ENCODE measurements at regions not wholly inside any gene's neighbourhood (a gene's known extent, or its start where the extent isn't known, plus 50 kb on each side); places are given as distances from the start of the nearest gene placed in this dataset.

DNA sequence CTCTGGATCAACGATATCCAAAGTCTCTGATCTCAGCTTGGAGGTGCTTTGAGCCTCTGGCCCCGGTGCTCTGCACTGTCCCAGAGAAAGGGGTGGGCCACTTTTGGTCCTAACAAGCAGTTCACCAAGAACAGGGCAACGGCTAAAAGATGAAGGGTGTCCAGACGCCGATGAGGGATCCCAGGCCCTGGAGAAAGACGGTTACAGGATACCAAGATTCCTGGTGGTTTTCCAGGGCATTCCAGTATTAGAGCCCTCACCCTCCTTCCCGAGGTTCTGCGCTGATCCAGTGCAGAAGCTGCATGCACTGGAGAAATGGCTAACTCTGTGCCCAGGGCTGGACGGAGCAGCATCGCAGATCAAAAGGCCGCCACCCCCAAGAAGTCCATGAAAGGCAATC lies 149.9 kb upstream of the IRF2BP2 start:
- DNase-seq (ENCODE audit: low spot score), result no peak

GRCh38 chr1:234758851-234759250 lies 148.9 kb upstream of the IRF2BP2 start:
- DNase-seq (ENCODE audit: low spot score), result no peak

DNA sequence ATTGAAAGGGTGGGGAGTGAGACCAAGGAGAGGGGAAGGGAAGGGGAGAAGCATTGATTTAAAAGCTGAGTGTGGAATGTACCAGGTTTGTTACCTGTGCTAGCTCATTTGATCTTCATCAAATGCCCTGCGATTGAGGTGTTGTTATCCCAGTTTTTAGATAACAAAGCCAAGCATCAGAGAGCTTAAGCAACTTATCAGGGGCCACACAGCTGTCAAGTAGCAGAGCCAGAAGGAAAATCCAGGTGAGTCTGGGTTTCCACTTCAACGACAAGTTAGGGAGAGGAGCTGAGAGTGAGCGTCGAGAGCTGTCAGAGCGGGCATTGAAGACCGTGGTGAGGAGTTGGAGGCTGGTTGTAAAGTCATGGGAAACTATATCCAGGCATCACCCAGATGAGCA lies 146.9 kb upstream of the IRF2BP2 start:
- DNase-seq (ENCODE audit: low spot score), result no peak

GRCh38 chr1:234756066-234756774 lies 146.2 kb upstream of the IRF2BP2 start:
- DNase-seq (ENCODE audit: low spot score), result no peak

GRCh38 chr1:234755449-234755863 lies 145.5 kb upstream of the IRF2BP2 start:
- DNase-seq (ENCODE audit: low spot score), result peak; percentile 90

GRCh38 chr1:234753979-234754378 lies 144.0 kb upstream of the IRF2BP2 start:
- DNase-seq (ENCODE audit: low spot score), result no peak

DNA sequence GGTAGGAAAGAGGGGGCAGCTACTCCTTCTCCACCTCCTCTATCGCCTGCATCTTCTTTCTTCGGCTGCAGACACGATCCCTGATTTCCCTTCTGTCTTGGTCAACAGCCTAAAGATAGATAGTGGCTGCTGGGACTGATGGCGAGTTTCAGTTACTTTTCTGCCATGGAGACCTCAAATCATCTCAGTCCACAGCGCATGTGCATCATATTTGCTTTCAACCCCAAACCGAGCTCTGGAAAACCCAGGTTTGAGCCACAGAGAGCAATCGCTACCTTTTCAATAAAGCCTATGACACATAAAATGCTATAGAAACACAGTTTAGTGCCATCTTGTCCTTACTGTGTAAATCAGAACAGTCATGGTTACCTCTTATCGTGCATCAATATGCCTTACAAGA lies 142.9 kb upstream of the IRF2BP2 start:
- no peak for DNase-seq (ENCODE audit: low spot score)

- no peak for DNase-seq (ENCODE audit: low spot score)
Observed at GRCh38 chr1:234751678-234752077, 141.7 kb upstream of the IRF2BP2 start.

DNA sequence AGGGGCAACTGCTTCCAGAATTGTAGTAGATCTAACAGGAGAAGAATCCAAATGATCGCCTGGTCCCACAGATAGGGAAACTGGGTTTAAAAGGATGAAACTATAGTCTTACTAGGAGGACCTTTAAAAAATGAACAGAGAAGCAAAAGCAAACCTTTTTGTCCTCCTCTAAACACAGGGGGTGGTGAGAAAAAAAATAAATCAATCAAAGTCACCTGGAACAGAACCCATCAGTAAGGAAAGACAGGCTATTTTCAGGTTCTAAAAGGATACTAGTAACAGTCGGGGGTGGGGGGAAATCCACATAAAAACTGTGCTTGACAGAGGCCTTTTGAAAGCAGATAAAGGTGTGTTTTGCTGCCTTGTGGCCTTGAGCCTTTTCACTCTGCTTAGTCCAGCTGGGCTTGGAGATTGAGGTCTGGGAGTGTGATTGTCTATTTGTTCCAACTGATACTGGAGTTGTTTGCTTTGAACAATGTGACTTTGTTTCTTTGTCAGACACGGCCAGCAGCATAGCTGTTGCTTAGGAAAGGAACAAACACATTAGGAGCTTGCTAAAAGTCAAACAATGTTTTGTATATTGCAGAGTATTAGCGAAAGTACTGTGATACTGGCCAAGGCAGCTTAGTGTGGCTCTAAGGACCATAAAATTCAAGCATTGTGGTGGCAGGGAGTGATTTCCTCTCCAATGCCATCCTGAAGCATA lies 141.1 kb upstream of the IRF2BP2 start:
- DNase-seq (ENCODE audit: low spot score), result peak; percentile 94

DNA sequence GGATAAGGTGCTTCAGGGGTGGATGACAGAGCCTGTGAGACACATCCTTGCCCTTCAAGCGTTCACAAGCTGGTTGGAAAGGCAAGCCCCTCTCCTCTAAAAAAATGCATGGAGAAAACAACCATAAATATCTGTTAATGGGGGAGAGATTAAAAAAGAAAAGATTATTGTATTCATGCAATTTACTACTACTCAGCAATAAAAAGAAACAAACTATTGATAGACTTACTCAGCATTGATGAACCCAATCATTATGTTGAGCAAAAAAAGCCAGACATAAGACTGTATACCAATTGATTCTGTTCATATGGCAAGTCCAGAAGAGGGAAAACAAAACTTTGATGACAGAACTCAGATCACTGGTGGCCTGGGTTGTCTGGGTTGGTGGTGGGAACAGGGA lies 138.7 kb upstream of the IRF2BP2 start:
- no peak for DNase-seq (ENCODE audit: low spot score)

- DNase-seq (ENCODE audit: low spot score), result no peak
Observed at GRCh38 chr1:234748066-234748465, 138.1 kb upstream of the IRF2BP2 start.

DNA sequence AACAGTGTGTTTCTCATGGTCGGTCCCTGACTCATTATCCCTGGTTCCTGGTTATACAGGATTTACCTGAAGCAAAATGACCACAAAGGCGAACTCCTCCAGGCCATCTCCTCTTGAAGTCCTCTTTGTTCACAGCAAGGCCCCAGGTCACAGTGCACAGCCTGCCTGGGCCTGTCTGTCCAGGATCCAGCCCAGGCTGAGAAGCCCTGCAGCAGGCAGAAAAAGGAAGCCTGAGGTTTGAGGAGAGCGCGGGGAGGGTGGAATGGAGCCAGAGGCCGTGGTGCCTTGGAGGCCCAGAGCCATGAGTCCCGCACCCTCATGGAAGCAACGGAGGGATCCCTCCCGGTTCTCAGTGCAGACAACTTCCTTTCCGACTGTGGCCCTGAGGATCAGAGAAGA lies 136.8 kb upstream of the IRF2BP2 start:
- DNase-seq (ENCODE audit: low spot score), result no peak

DNA sequence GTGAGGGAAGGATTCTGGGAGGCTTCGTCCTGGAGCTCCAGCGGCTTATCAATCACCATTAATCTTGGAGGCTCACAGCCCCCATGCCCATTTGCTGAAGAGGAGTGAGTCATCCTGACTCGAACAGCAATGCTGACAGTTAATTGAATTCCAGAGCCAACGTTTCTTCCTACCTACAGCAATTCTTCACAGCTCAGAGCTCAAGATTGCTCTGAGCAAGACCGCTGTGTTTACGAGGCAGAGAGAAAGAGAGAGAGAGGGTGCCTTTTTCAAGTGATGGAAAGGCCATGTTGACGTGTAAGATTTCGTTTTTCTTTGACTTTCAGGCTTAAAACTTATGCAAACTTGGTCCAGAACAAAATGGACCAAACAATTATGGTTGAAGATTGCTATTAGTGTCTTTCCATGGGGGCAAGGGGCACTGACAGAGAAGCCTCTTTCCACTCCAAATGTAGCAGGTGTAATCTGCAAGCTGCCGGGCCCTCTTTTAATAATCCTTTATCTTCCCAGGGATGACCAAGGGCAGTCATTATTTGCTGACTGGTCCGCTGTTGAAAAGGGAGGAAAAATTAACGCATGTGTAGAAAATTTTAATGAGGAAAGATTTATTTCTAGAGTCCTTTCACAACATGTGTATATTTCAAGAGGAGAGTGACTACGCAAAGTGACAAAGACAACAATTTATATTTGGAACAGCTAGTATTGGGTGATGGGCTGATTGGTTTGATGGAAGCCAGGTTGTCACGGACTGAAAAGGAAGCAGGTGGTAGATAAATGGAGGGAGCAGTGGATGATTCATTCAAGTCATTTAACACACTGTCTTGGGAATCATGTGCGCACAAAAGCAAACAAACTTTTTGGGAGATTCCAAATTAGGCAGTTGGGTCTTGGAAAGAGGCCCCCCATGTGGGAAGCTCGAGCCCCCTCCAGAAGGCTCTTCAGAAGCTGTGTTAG lies 136.1 kb upstream of the IRF2BP2 start:
- DNase-seq (ENCODE audit: low spot score), result no peak

DNA sequence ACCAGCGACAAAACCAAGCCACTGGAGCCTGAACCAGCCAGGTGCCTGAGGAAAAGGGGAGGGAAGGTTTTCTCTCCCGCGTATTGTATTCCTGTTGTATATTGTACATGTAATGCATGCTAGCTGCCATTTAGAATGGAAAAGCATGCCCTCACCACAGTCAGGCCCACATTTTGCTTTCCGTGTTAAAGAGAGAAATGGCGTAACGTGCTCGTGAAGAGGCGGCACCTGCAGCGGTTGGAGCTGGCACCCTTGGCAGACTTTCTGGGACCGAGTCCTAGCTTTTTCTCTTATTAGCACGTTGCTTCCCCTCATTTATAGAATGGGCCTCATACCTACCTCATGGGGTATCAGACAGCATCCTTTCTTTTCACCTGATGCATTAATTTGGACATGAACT lies 135.3 kb upstream of the IRF2BP2 start:
- no peak for DNase-seq (ENCODE audit: low spot score)

DNA sequence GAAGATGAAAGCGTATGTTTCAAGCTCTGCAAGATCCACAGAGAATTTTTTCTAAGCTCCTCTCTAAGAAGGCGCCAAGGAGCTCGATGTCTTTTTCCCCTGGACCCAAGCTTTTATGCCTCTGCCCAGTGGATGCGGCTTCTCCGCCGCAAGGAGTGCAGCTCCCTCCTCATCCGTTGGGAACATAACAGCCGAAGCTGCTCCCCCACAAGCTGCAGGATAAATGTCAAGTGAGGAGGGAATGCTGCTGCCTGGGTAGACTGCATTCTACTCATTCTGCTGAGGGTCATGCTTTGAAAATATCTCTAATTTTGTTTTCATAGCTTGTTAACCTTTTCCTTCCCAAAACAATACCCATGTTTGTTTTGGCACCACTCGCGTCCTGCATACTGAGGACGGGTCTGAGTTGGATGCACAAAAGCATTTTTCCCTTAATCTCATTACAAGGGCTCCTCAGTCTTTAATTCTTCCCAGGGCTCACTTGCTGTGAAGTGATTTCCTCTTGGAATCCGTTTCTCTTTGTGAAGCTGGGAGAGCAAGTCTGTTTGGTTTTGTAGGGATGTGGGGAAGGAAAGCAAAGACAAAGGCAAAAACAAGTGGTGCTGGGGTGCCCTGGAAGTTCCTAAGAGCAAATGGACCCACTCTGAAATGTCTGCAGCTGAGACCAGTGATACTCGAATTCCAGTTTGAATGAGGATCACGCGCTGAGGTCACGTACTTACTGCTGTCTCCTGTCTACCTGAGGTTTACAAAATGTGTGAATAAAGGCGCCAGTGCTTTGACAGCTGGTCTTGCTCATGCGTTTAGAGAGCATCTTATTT lies 134.0 kb upstream of the IRF2BP2 start:
- no peak for DNase-seq (ENCODE audit: low spot score)

- DNase-seq (ENCODE audit: low spot score), result no peak
Observed at GRCh38 chr1:234742622-234743021, 132.6 kb upstream of the IRF2BP2 start.

GRCh38 chr1:234737967-234738314 lies 128.0 kb upstream of the IRF2BP2 start:
- DNase-seq (ENCODE audit: low spot score), result no peak

GRCh38 chr1:234735916-234736315 lies 125.9 kb upstream of the IRF2BP2 start:
- no peak for DNase-seq (ENCODE audit: low spot score)

GRCh38 chr1:234735476-234735875 lies 125.5 kb upstream of the IRF2BP2 start:
- no peak for DNase-seq (ENCODE audit: low spot score)

GRCh38 chr1:234734869-234735268 lies 124.9 kb upstream of the IRF2BP2 start:
- no peak for DNase-seq (ENCODE audit: low spot score)

- no peak for DNase-seq (ENCODE audit: low spot score)
Observed at GRCh38 chr1:234734412-234734835, 124.4 kb upstream of the IRF2BP2 start.

GRCh38 chr1:234733427-234733826 lies 123.4 kb upstream of the IRF2BP2 start:
- DNase-seq (ENCODE audit: low spot score), result no peak

All from globus pallidus (tissue), 1 donor.